ENCODE measurements at regions not wholly inside any gene's neighbourhood (a gene's known extent, or its start where the extent isn't known, plus 50 kb on each side); places are given as distances from the start of the nearest gene placed in this dataset.
"Not testable (repeated sequence)": the region's sequence is repeated elsewhere in the genome, so short reads cannot be mapped to it uniquely, and the experiment has no call there.

- Mint-ChIP-seq H3K4me1 (no peaks in the 10 kb centered on the region), H3K9me3 (peaks cover 6 to 34% (median 15%) of the 10 kb centered on the region in 6 donors), H3K36me3 (no peaks in the 10 kb centered on the region), H3K27ac (no peak overlapping the region), H3K4me3 (no peak overlapping the region), H3K27me3 (ENCODE audit: low read depth in 3 of 3) (no peaks in the 10 kb centered on the region)
- DNase-seq, result no peak
Measured at GRCh38 chr18:30622635-30623034, 419.9 kb downstream of the DSC3 start.

- Mint-ChIP-seq H3K36me3 (no peaks in the 10 kb centered on the region), H3K27ac (no peak overlapping the region), H3K4me3 (no peak overlapping the region), H3K27me3 (ENCODE audit: low read depth in 3 of 3) (no peaks in the 10 kb centered on the region), H3K4me1 (no peaks in the 10 kb centered on the region), H3K9me3 (peaks cover 6 to 34% (median 15%) of the 10 kb centered on the region in 6 donors)
- no peak for DNase-seq
Measured at GRCh38 chr18:30622104-30622503, 420.4 kb downstream of the DSC3 start.

- Mint-ChIP-seq H3K27me3 (ENCODE audit: low read depth in 3 of 3) (no peaks in the 10 kb centered on the region), H3K4me1 (no peaks in the 10 kb centered on the region), H3K27ac (no peak overlapping the region), H3K4me3 (no peak overlapping the region), H3K36me3 (no peaks in the 10 kb centered on the region), H3K9me3 (peaks cover 2 to 29% (median 15%) of the 10 kb centered on the region in 6 donors)
- DNase-seq, result no peak
Measured at GRCh38 chr18:30618567-30618966, 424.0 kb downstream of the DSC3 start.

GRCh38 chr18:30616414-30616813 is 426.1 kb downstream of the DSC3 start:
- no peaks in the 10 kb centered on the region for H3K36me3 Mint-ChIP-seq
- no peak overlapping the region for H3K27ac Mint-ChIP-seq

GRCh38 chr18:30613467-30613801 is 429.1 kb downstream of the DSC3 start:
- no peak overlapping the region for H3K27ac Mint-ChIP-seq
- no peak overlapping the region for H3K4me3 Mint-ChIP-seq
- no peaks in the 10 kb centered on the region for H3K4me1 Mint-ChIP-seq
- no peaks in the 10 kb centered on the region for H3K36me3 Mint-ChIP-seq
- peaks cover 7 to 33% (median 14%) of the 10 kb centered on the region in 6 donors for H3K9me3 Mint-ChIP-seq
- no peak for DNase-seq
- peaks cover 0 to 1% (median 0%) of the 10 kb centered on the region in 3 donors for H3K27me3 Mint-ChIP-seq (ENCODE audit: low read depth in 3 of 3)

More at GRCh38 chr18:30616414-30616813, 426.1 kb downstream of the DSC3 start:
- Mint-ChIP-seq H3K4me1 (no peaks in the 10 kb centered on the region), H3K9me3 (peaks cover 5 to 28% (median 16%) of the 10 kb centered on the region in 6 donors), H3K27me3 (ENCODE audit: low read depth in 3 of 3) (peaks cover 0 to 1% (median 0%) of the 10 kb centered on the region in 3 donors), H3K4me3 (no peak overlapping the region)
- no peak for DNase-seq

GRCh38 chr18:30601541-30601940 is 441.0 kb downstream of the DSC3 start:
- Mint-ChIP-seq H3K27me3 (ENCODE audit: low read depth in 3 of 3) (no peaks in the 10 kb centered on the region), H3K36me3 (no peaks in the 10 kb centered on the region), H3K27ac (no peak overlapping the region), H3K4me3 (no peak overlapping the region), H3K4me1 (no peaks in the 10 kb centered on the region), H3K9me3 (peaks cover 0 to 24% (median 17%) of the 10 kb centered on the region in 6 donors)
- DNase-seq, result no peak

GRCh38 chr18:30597202-30597601 is 445.3 kb downstream of the DSC3 start:
- H3K36me3 Mint-ChIP-seq, result no peaks in the 10 kb centered on the region
- no peaks in the 10 kb centered on the region for H3K4me1 Mint-ChIP-seq
- H3K9me3 Mint-ChIP-seq, result peaks cover 10 to 27% (median 15%) of the 10 kb centered on the region in 6 donors
- DNase-seq, result no peak
- H3K4me3 Mint-ChIP-seq, result no peak overlapping the region
- H3K27me3 Mint-ChIP-seq (ENCODE audit: low read depth in 3 of 3), result peaks cover 0 to 2% (median 0%) of the 10 kb centered on the region in 3 donors
- H3K27ac Mint-ChIP-seq, result no peak overlapping the region

- no peak for DNase-seq
- no peak overlapping the region for H3K4me3 Mint-ChIP-seq
- no peak overlapping the region for H3K27ac Mint-ChIP-seq
- H3K4me1 Mint-ChIP-seq, result no peaks in the 10 kb centered on the region
- peaks cover 10 to 27% (median 17%) of the 10 kb centered on the region in 6 donors for H3K9me3 Mint-ChIP-seq
- no peaks in the 10 kb centered on the region for H3K36me3 Mint-ChIP-seq
- H3K27me3 Mint-ChIP-seq (ENCODE audit: low read depth in 3 of 3), result peaks cover 0 to 2% (median 0%) of the 10 kb centered on the region in 3 donors
Measured at GRCh38 chr18:30596635-30597034, 445.9 kb downstream of the DSC3 start.

GRCh38 chr18:30595942-30596341 is 446.6 kb downstream of the DSC3 start:
- no peak for DNase-seq
- peaks cover 0 to 2% (median 0%) of the 10 kb centered on the region in 3 donors for H3K27me3 Mint-ChIP-seq (ENCODE audit: low read depth in 3 of 3)
- H3K9me3 Mint-ChIP-seq, result peaks cover 10 to 27% (median 18%) of the 10 kb centered on the region in 6 donors
- H3K4me1 Mint-ChIP-seq, result no peaks in the 10 kb centered on the region
- H3K36me3 Mint-ChIP-seq, result no peaks in the 10 kb centered on the region
- no peak overlapping the region for H3K4me3 Mint-ChIP-seq
- H3K27ac Mint-ChIP-seq, result no peak overlapping the region

GRCh38 chr18:30594911-30595310 is 447.6 kb downstream of the DSC3 start:
- H3K27ac Mint-ChIP-seq, H3K4me3 Mint-ChIP-seq: not testable (repeated sequence)

GRCh38 chr18:30591462-30591861 is 451.1 kb downstream of the DSC3 start:
- H3K27me3 Mint-ChIP-seq (ENCODE audit: low read depth in 3 of 3), result peaks cover 0 to 2% (median 0%) of the 10 kb centered on the region in 3 donors
- peaks cover 6 to 39% (median 22%) of the 10 kb centered on the region in 6 donors for H3K9me3 Mint-ChIP-seq
- H3K27ac Mint-ChIP-seq, result no peak overlapping the region
- no peak overlapping the region for H3K4me3 Mint-ChIP-seq
- no peaks in the 10 kb centered on the region for H3K36me3 Mint-ChIP-seq
- no peak for DNase-seq
- no peaks in the 10 kb centered on the region for H3K4me1 Mint-ChIP-seq

More at GRCh38 chr18:30594911-30595310, 447.6 kb downstream of the DSC3 start:
- H3K27me3 Mint-ChIP-seq (ENCODE audit: low read depth in 3 of 3); DNase-seq; H3K4me1 Mint-ChIP-seq; H3K36me3 Mint-ChIP-seq: not testable (repeated sequence)
- H3K9me3 Mint-ChIP-seq, result peaks cover 8 to 31% (median 22%) of the 10 kb centered on the region in 6 donors

GRCh38 chr18:30588673-30589164 is 453.8 kb downstream of the DSC3 start:
- H3K36me3 Mint-ChIP-seq, result no peaks in the 10 kb centered on the region
- H3K27ac Mint-ChIP-seq, result no peak overlapping the region
- H3K4me3 Mint-ChIP-seq, result no peak overlapping the region
- H3K27me3 Mint-ChIP-seq (ENCODE audit: low read depth in 3 of 3), result peaks cover 0 to 2% (median 0%) of the 10 kb centered on the region in 3 donors
- no peak for DNase-seq
- peaks cover 3 to 39% (median 20%) of the 10 kb centered on the region in 6 donors for H3K9me3 Mint-ChIP-seq
- H3K4me1 Mint-ChIP-seq, result no peaks in the 10 kb centered on the region

- H3K4me3 Mint-ChIP-seq, result no peak overlapping the region
- no peak for DNase-seq
- no peaks in the 10 kb centered on the region for H3K27me3 Mint-ChIP-seq (ENCODE audit: low read depth in 3 of 3)
- H3K36me3 Mint-ChIP-seq, result no peaks in the 10 kb centered on the region
- H3K27ac Mint-ChIP-seq, result no peak overlapping the region
- peaks cover 10 to 43% (median 18%) of the 10 kb centered on the region in 6 donors for H3K9me3 Mint-ChIP-seq
- H3K4me1 Mint-ChIP-seq, result no peaks in the 10 kb centered on the region
Measured at GRCh38 chr18:30583768-30584167, 458.8 kb downstream of the DSC3 start.

GRCh38 chr18:30582078-30582477 is 460.5 kb downstream of the DSC3 start:
- no peak for DNase-seq
- H3K27me3 Mint-ChIP-seq (ENCODE audit: low read depth in 3 of 3), result no peaks in the 10 kb centered on the region
- H3K27ac Mint-ChIP-seq, result no peak overlapping the region
- H3K4me3 Mint-ChIP-seq, result no peak overlapping the region
- peaks cover 10 to 34% (median 15%) of the 10 kb centered on the region in 6 donors for H3K9me3 Mint-ChIP-seq
- no peaks in the 10 kb centered on the region for H3K36me3 Mint-ChIP-seq
- no peaks in the 10 kb centered on the region for H3K4me1 Mint-ChIP-seq

GRCh38 chr18:30578707-30579106 is 463.8 kb downstream of the DSC3 start:
- Mint-ChIP-seq H3K9me3 (peaks cover 6 to 26% (median 12%) of the 10 kb centered on the region in 6 donors), H3K4me1 (no peaks in the 10 kb centered on the region), H3K36me3 (no peaks in the 10 kb centered on the region), H3K27me3 (ENCODE audit: low read depth in 3 of 3) (no peaks in the 10 kb centered on the region), H3K4me3 (no peak overlapping the region), H3K27ac (no peak overlapping the region)
- no peak for DNase-seq
